Activated T-cell treated with anti-CD3 and anti-CD28 coated beads, Interleukin-2, amount 50 U/mL, for 1 hour (primary cell): ENCODE measurements at regions not wholly inside any gene's neighbourhood (a gene's known extent, or its start where the extent isn't known, plus 50 kb on each side); places are given as distances from the start of the nearest gene placed in this dataset.
"Not testable (repeated sequence)": the region's sequence is repeated elsewhere in the genome, so short reads cannot be mapped to it uniquely, and the experiment has no call there.

Experiments
- DNase-seq: peaks from one replicate; pipeline ENCODE4 v3.0.0-alpha.2; 2020

DNA sequence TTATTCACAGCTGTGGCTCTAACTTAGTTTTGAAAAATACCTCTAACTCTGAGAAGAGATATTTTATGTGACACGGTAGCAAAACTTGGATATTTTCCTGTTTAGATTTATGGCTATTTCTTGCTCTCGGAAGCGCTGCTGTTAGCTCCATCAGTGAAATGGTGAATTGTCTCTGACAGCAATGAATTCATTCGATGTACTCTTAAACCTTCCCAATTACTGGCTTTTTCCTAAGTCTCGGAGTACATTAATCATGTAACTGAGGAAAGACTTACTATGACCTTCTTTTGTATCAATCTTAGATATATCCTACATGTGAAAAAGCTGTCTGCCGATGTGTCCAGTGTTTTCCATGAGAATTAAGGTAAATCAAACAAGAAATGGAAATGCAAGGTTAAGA lies 613.0 kb downstream of the KIF4B start:
- DNase-seq: no peak

DNA sequence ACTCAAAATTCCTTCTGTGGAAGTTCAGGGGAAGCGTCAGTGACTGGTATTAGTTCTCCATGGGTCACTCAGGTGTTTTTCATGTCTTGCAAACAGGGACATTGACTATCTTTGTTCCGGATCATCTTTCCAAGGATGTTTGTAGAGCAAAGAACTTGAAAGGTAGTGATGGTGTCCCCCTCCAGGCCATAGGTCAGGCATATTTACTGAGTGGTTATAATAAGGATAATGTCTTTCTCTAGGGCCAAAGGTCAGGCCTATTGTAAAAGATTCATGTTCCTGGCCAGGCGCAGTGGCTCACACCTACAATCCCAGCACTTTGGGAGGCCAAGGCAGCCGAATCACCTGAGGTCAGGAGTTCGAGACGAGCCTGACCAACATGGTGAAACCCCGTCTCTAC lies 614.8 kb downstream of the KIF4B start:
- DNase-seq: no peak

DNA sequence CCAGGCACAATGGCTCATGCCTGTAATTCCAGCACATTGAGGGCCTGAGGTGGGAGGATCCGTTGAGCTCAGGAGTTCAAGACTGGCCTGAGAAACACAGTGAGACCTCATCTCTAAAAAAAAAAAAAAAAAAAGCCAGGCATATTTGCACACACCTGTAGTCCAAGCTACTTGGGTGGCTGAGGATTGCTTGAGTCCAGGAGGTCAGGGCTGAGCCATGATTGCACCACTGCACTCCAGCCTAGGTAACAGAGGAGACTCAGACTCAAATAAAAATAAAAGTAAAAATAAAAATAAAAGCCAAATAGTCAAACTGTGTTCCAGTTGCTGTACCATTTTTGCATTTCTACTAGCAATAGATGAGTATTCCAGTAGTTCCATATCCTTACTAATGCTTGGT lies 616.0 kb downstream of the KIF4B start:
- DNase-seq: no peak

DNA sequence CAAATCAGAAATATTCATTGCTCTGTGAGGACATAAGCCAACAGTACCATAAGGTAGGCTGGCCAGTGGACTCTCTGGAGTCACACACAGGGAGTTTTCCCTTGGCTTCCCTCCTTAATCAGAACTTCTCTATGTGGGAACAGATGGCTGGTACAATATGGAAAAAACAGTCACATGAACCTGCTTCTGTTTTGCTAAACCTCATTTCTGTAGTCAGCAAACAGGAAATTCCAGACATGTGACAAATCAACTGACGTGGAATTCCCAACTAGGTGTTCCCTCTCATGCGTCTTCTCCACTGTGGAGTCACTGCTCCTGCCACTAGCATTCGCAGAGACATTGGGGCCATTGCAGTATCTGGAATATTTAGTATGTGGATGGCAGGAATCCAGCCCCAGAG lies 617.6 kb downstream of the KIF4B start:
- DNase-seq: no peak

DNA sequence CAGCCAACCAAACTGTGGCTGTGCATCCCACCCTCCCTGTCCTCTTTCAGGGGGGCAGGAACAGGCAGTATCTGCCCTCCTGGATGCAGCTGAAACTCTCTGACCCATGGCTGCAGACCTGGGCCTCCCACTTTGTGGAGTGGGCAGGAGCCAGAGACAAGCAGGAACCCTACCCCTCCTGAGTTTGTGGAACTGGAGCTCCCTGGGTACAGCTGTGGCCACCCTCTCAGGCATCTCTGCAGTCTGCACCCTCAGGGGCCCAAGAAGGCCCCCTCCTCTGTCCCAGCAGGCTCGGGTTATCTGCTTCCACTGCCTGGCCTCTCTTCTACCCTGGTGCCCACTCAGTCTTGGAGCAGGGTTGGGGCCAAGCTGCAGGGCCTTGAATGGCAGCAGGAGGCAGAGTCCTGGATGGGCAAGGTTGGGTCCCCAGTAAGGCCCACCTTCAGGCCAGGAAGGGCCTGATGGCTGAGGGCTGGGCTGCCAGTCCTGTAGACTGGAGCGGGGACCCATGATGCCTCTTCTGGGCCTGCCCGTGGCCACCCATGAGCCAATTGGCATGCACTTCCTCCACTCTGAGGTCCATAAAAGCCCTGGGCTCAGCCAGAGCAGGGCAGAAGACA lies 619.9 kb downstream of the KIF4B start:
- DNase-seq: no peak

DNA sequence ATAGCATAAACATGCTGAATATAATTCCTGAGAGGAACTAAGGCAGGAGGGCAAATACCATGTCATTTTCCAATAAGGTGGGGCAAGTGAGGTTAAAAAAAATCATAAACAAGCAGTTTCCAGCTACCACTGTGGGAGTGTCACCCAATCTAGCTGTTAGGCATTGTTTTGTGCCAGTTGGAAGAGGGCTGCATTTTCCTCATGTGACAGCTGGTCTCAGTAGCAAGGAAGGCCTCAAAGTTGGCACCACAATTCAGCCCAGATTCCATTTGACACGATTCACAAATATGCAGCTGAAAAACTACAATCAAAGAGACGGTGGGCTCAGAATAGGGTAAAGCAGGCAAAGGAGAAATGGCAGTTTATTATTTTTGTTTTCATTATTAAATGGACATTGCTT lies 636.1 kb downstream of the KIF4B start:
- no peak for DNase-seq

DNA sequence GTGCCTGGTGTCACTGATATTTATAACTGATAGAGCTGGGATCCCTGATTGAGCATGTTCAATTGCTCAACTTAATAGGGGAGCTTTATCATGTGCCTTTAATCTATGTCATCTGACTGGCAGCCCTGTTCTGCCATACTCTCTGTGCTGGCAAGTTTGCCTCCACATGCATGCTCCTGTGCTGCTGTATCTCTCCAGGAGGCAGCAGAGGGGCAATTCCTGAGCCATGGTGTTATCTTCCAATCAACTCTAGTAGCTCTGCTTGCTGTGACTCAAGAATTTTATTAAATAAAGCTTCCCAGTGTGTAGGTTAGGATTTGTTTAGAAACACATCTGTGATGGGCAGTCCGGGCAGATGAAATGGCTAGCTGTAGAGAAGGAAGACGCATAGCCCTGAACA lies 642.0 kb downstream of the KIF4B start:
- DNase-seq: no peak

DNA sequence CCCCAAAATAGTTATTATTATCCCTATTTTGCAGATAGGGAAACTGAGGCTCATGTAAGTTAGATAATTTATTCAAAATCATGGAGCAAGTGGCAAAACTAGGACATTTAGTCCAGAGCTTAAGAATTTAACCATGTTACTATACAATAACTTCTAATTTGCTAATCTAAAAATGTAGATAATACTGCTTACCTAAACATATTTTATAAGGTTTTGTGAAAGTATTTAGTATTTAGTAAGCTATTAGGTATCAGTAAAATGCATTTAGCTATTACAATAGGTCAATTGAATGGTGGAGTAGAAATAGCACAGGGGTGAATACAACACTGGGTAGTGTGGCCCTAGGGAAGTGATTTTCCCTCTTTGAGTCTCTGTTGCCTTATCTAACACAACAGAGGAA lies 648.3 kb downstream of the KIF4B start:
- no peak for DNase-seq

DNA sequence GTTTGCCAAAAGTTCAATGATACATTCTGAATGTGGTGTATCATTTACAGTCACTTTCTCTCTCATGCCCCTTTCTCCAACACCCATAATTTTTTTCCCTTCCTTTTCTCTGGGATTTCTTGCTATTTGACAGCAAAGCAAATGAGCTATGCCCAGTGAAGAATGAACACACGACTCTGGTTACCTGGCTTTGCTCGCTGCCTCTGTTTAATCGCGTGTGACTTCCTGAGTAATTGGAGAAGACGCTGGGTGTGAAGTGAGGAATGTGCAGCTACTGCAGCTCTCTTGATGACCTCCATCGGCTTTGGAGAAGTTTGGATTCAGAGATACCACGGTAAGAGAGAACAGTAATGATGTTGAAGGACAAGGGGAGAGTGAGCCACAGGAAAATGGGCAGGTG lies 651.8 kb downstream of the KIF4B start:
- no peak for DNase-seq

DNA sequence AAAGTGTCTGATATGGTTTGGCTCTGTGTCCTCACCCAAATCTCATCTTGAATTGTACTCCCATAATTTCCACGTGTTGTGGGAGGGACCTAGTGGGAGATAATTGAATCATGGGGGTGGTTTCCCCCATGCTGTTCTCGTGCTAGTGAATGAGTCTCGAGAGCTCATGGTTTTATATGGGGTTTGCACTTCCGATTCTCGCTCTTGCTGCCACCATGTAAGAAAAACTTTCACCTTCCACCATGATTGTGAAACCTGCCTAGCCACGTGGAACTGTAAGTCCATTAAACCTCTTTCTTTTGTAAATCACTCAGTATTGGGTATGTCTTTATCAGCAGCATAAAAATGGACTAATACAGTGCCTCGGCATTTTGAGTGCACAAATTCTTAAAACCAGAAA lies 655.0 kb upstream of the SGCD start:
- not testable (repeated sequence) for DNase-seq

DNA sequence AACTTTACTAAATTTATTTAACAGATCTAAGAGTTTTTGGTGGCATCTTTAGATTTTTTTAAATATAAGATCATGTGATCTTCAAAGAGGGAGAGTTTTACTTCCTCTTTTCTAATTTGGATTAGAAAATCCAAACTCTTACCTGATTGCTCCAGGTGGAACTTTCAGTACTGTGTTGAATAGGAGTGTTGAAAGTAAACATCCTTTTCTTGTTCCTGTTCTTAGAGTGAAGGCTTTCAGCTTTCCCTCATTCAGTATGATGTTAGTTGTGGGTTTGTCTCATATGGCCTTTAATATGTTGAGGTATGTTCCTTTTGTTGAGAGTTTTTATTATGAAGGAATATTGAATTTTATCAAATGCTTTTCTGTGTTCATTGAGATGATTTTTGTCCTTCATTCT lies 650.0 kb upstream of the SGCD start:
- DNase-seq: no peak

DNA sequence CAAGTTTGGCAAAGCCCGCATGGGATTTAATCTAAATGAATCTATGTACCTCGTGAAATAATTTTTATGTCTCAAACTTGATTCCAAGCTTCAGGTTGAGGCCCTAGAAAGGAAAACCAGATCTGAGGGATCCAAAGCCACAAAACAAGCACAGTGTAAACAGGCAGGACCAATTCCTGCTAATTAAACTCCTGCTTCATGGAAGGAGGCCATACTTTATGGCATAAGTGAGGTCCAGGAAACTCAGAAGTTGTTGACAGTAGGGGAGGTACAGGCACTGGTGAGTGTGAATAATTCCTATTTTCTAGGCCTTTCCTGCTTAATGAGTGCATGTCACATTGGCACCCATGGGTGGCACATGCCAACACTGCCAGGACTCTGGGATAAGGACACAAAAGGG lies 648.6 kb upstream of the SGCD start:
- DNase-seq: no peak

DNA sequence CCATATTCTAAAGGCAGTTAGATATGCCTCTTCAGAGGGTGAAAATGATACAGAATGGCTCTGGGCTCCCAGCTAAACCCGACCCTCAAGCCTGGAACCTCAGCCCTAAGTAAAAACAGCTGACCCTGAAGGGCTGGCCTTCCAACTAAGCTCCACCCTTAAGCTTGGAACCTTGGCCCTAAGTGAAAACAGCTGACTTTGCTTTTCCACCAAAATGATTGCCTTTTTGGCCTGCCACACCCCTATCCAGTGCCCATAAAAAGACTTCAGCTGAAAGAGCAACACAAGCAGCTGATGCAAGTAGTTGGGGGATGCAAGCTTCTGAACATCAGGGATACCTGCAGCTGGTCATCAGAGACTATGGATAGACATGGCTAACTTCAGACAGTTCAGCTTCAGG lies 647.4 kb upstream of the SGCD start:
- no peak for DNase-seq

DNA sequence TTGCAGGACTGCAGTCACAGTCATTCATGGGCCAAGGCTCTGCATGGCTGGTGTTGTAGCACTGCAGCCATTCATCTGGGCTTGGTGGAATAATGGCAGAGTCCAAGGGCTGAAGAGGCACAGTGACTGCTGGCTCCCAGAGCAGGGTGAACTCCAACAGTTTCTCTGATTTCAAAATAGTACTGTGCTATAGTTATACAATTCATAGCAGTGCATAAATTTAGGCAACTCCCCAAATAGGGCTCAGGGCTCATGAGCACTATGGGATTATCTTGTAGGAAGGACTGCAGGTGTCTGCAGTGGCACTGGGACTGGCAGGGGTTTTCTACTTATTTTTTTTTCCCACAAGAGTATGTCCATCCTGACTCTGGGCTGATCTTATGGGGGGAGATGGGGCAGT lies 642.5 kb upstream of the SGCD start:
- DNase-seq: no peak

DNA sequence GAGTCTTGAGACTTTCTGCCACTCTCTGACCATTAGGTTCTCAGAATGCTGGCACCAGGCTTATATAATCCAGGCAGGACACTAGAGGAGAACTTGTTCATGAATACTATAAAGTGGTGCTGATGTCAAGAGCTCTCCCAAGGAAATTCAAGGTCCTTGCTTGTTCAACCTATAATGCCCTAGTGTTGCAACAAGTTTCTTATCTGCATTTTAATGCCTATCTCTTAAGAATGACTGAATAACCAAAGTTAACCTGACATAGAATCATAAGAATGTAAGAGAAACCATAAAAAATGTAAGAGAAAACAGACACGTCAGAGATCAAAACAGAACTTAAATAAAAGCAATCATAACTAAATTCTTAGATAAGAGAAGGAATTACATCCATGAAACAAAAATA lies 640.8 kb upstream of the SGCD start:
- DNase-seq: no peak

DNA sequence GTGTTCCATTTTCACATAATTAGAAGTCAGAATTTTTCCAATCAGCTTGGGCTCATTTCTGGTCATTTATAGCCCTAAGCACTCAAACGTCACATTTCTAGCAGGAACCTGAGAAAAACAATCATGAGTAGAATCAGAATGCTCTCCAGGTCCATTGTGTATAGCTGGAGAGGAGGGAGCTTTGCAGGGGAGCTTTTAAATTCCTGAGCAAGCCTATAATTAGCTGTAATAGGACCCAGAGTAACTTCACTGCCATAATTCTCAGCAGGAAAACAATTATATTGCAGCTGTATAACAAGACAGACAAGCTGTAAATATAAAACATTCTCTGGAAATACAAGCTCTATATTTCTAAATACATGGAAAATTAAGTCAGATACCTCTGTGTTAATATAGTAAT lies 637.6 kb upstream of the SGCD start:
- DNase-seq: no peak

DNA sequence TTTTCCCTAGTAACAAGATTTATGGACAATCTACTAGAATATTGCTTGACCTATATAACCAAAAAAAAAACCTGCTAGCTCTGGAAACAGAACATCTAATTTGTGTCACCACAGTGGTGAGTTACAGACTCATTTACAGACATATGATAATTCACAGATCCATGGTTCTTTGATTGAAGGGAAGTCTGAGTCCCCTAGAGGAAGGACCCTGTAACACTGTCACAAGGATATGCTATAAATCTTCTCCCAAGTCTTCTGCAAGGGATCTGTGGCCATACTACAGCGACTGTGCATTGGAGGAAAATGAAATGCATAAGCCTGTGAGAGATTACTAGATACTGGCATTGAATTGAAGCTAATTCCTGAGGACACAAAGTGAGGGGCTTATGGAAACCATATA lies 630.6 kb upstream of the SGCD start:
- DNase-seq: no peak

DNA sequence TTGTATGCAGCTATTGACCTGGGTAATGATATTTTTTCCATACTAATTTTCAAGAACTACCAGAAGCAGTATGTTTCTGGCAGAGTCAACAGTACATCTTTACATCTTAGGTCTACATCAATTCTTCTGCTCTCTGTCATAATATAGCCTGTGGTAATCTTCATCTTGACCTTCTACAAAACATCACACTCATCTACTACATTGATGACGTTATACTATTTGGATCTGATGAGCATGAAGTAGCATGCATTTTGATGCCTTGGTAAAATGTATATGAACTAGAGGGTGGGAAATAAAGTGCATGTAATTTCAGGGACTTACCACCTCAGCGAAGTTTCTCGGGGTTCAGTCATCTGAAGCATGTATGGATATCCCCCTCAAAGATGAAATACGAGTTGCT lies 629.7 kb upstream of the SGCD start:
- DNase-seq: no peak

DNA sequence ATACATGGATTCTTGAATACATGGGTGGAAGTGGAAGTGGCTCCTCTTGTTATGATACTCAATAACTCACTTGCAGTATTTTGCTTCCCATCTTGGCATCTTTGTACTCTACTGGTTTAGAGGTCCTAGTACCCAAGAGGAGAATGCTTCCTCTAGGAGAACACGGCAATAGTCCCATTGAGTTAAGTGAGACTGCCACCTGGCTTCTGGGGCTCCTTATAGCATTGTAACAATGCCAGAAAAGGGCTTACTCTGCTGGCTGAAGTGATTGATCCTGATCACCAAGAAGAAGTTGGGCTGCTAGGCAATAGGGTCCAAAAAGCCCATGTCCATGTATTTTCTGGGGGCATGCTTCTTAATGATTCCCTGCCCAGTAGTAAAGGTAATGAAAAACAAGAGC lies 627.6 kb upstream of the SGCD start:
- no peak for DNase-seq

DNA sequence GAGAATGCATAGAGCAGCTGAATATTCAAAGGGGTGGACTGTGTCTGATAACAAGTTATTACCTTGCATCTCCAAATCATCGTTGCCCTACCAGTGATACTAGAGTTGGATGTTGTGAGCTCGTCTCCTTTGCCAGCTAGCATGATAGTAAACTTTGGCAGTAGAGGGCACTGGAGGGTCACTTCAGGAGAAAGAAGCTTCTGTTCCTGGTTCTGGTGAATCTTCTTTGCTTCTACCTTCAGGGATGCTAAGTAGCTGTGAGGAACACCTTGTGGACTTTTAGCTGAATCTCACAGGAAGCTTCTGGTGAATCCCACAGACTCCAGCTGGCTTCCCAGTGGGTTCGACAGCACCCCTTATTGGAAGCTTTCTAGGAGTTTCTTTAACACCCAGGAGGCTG lies 626.6 kb upstream of the SGCD start:
- DNase-seq: no peak

DNA sequence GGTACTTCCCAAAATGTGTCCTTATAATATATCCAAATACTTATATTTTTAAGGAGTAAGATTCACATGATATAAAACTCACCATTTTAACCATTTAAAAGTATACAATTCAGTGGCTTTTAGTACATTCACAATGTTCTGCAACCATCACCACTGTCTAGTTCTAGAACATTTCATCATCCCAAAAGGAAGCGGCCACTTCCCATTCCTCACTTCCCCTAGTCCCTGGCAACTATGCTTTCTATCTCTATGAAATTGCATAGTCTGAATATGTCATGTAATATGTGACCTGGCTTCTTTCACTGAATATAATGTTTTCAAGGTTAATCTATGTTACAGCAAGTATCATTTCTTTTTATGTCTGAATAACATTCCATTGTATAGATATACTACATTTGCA lies 615.1 kb upstream of the SGCD start:
- no peak for DNase-seq

DNA sequence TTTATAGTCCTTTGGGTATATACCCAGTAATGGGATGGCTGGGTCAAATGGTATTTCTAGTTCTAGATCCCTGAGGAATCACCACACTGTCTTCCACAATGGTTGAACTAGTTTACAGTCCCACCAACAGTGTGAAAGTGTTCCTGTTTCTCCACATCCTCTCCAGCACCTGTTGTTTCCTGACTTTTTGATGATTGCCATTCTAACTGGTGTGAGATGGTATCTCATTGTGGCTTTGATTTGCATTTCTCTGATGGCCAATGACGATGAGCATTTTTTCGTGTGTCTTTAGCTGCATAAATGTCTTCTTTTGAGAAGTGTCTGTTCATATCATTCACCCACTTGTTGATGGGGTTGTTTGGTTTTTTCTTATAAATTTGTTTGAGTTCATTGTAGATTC lies 612.5 kb upstream of the SGCD start:
- DNase-seq: not testable (repeated sequence)

DNA sequence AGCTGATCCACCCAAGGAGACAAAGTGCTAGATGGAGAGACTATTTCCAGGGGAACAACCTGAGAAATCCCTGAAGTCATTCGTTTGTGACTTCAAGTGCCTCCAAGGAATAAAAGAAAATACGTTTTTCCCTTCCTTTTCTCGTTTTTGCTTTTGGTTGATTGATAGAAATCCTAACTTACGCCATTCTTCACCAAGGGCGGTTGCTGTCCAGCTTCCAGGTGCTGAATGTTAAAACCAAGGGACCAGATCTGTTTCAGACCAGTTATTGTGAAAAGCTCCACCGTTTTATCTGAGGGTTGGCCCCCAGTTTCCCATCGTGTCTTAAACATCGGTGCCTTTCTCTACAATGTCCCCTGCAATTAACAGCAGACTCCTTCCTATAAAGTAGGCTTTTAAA lies 600.7 kb upstream of the SGCD start:
- DNase-seq: no peak

DNA sequence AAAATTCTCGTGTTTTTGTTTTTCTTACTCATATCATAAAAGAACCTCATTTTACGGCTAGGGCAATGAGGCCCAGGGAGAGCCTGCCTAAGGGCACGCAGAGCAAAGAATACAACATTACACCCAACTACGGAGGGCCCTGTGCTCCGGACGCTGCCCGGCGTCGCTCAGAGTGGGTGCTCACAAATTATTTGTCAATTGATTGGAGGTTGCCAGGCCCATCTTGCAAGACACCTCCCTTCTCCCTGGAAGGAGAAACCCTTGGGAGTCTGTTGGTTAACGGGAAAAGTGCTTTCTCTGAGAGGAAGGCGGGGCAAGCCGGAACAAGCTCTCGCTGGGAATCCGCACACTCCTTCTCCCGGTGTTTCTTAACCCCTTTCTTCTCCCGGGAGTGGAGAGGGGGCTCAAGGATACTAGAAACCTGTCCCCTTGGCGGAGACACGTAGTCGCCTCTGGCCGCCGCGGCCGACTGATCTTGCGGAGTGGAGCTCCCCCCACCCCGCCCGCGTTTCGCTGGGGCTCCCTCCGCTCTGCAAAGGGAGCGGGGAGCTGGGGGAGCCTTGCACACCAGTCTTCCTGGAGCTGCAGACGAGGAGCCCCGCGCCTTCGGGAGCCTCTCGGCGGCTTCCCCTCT lies 599.3 kb upstream of the SGCD start:
- no peak for DNase-seq

DNA sequence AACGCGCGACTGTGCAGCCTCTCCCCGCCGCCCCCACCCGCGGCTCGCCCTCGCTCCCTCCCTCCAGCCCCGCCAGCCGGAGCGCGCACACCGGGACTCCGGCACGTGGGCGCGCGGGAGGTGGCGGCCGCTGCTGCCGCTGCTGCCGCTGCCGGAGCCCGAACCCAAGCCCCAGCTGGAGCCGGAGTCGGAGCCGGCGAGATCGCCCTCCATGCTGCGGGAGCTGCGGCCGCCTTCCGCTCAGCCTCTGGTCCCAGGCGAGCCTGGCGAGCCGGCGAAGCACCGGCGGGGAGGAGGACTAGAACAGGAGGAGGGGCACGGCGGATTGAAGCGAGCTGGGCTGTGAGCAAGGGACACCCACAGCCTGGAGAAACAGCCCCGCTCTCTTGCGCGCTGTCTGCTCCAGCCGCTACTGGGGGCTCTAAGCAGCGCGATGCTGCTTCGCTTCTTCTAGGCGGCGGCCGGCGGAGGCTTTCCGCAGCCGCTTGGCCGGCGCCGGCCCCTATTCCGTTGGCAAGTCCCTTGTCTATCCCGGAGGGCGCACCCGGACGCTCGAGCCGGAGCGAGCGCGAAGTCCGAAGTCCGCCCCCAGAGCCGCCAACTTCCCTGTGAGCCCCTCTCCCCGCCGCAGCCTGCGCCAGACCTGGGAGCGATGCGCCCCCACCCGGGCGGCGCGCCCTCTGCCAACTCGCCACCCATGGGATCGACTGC lies 598.7 kb upstream of the SGCD start:
- peak; percentile 19 for DNase-seq
